GM12878 (cell line): ENCODE measurements at regions not wholly inside any gene's neighbourhood (a gene's known extent, or its start where the extent isn't known, plus 50 kb on each side); places are given as distances from the start of the nearest gene placed in this dataset.

ENCODE experiments used
- ESRRA ChIP-seq: IDR thresholded peaks from 2 replicates; pipeline ENCODE4 v1.6.1; 2012; ENCODE audit warnings: mild to moderate bottlenecking, low read length, improper control_type of control experiment
- FOXK2 ChIP-seq: fragments of 450-650 bp; IDR thresholded peaks from 2 replicates; pipeline ENCODE4 v1.6.1; 2017; ENCODE audit warnings: mild to moderate bottlenecking, moderate library complexity
- HDAC6 ChIP-seq: fragments of 200-600 bp; sonication (generic); IDR thresholded peaks from one replicate; pipeline ENCODE4 v1.8.0; 2017; ENCODE audit warnings: antibody characterized with exemption; ENCODE audit not compliant: unreplicated experiment
- JUND ChIP-seq: IDR thresholded peaks from 2 replicates; pipeline ENCODE4 v1.6.1; 2012; ENCODE audit warnings: low read depth, mild to moderate bottlenecking, low read length, improper control_type of control experiment, moderate library complexity
- MEF2A ChIP-seq: IDR thresholded peaks from 2 replicates; pipeline ENCODE4 v1.6.1; 2011; ENCODE audit warnings: low read depth, mild to moderate bottlenecking, low read length, moderate library complexity; ENCODE audit not compliant: insufficient read depth
- MXI1 ChIP-seq: fragments of 150-350 bp; IDR thresholded peaks from 2 replicates; pipeline ENCODE4 v1.6.1; 2011; ENCODE audit warnings: low read depth, mild to moderate bottlenecking, inconsistent platforms, low read length, improper control_type of control experiment
- POLR2AphosphoS5 ChIP-seq: IDR thresholded peaks from 2 replicates; pipeline ENCODE4 v1.6.1; 2011; ENCODE audit warnings: mild to moderate bottlenecking, low read length, inconsistent platforms
- TF ChIP-seq, protein P1 (sequence below), 3 experiments: IDR thresholded peaks in 2 of 3; conservative IDR thresholded peaks in 1 of 3; 2 replicates each; pipeline ENCODE4 v1.5.1; 2011; ENCODE audit warnings: low read depth in 3 of 3, low read length in 3 of 3, mild to moderate bottlenecking in 3 of 3, control low read depth in 2 of 3, moderate library complexity in 2 of 3, inconsistent platforms in 1 of 3, mixed read lengths in 1 of 3; ENCODE audit not compliant: control insufficient read depth in 2 of 3, insufficient read depth in 1 of 3; ENCODE audit errors: extremely low read depth in 1 of 3
- TF ChIP-seq, protein P2 (sequence below): fragments of 450-650 bp; IDR thresholded peaks from 2 replicates; pipeline ENCODE4 v1.6.1; 2017; ENCODE audit warnings: mild to moderate bottlenecking
- TF ChIP-seq, protein P3 (sequence below): fragments of 450-650 bp; IDR thresholded peaks from 2 replicates; pipeline ENCODE4 v1.6.1; 2017; ENCODE audit warnings: mild to moderate bottlenecking, moderate library complexity
- TF ChIP-seq, protein P4 (sequence below): fragments of 450-650 bp; formaldehyde crosslinking; IDR thresholded peaks from 2 replicates; pipeline ENCODE4 v1.4.0; 2020; ENCODE audit warnings: mild to moderate bottlenecking, moderate library complexity

DNA sequence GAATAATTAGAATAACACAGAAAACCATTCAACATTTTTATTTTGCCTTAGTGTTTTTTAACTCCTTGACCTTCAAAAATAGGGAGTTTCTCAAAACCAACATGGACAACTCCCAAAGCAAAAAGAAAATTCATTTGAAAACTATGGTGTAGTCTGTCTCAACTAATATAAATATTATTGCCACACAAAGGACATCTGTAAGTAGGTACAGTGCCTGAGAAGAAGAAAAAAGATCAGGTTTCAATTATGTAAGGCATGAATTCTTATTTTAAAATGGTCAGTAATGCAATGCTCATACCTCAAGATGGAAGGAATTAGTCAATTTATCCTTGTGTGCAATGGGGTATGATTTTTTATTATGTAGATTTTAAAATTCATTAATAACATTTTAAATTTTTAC is 109.6 kb upstream of the CNTLN start:
- TF ChIP-seq, protein P1, sequence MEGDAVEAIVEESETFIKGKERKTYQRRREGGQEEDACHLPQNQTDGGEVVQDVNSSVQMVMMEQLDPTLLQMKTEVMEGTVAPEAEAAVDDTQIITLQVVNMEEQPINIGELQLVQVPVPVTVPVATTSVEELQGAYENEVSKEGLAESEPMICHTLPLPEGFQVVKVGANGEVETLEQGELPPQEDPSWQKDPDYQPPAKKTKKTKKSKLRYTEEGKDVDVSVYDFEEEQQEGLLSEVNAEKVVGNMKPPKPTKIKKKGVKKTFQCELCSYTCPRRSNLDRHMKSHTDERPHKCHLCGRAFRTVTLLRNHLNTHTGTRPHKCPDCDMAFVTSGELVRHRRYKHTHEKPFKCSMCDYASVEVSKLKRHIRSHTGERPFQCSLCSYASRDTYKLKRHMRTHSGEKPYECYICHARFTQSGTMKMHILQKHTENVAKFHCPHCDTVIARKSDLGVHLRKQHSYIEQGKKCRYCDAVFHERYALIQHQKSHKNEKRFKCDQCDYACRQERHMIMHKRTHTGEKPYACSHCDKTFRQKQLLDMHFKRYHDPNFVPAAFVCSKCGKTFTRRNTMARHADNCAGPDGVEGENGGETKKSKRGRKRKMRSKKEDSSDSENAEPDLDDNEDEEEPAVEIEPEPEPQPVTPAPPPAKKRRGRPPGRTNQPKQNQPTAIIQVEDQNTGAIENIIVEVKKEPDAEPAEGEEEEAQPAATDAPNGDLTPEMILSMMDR (IDR thresholded peaks at IDR 0.05 in 2 of 3, conservative IDR thresholded peaks at IDR 0.05 in 1 of 3; ENCODE audit: control insufficient read depth in 2 of 3, extremely low read depth in 1 of 3, insufficient read depth in 1 of 3, low read depth in 3 of 3, low read length in 3 of 3): no peak
- no peak for TF ChIP-seq FOXK2
- TF ChIP-seq JUND: no peak
- TF ChIP-seq, protein P2, sequence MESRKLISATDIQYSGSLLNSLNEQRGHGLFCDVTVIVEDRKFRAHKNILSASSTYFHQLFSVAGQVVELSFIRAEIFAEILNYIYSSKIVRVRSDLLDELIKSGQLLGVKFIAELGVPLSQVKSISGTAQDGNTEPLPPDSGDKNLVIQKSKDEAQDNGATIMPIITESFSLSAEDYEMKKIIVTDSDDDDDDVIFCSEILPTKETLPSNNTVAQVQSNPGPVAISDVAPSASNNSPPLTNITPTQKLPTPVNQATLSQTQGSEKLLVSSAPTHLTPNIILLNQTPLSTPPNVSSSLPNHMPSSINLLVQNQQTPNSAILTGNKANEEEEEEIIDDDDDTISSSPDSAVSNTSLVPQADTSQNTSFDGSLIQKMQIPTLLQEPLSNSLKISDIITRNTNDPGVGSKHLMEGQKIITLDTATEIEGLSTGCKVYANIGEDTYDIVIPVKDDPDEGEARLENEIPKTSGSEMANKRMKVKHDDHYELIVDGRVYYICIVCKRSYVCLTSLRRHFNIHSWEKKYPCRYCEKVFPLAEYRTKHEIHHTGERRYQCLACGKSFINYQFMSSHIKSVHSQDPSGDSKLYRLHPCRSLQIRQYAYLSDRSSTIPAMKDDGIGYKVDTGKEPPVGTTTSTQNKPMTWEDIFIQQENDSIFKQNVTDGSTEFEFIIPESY: no peak
- TF ChIP-seq MXI1: no peak
- TF ChIP-seq POLR2AphosphoS5: no peak
- TF ChIP-seq, protein P3, sequence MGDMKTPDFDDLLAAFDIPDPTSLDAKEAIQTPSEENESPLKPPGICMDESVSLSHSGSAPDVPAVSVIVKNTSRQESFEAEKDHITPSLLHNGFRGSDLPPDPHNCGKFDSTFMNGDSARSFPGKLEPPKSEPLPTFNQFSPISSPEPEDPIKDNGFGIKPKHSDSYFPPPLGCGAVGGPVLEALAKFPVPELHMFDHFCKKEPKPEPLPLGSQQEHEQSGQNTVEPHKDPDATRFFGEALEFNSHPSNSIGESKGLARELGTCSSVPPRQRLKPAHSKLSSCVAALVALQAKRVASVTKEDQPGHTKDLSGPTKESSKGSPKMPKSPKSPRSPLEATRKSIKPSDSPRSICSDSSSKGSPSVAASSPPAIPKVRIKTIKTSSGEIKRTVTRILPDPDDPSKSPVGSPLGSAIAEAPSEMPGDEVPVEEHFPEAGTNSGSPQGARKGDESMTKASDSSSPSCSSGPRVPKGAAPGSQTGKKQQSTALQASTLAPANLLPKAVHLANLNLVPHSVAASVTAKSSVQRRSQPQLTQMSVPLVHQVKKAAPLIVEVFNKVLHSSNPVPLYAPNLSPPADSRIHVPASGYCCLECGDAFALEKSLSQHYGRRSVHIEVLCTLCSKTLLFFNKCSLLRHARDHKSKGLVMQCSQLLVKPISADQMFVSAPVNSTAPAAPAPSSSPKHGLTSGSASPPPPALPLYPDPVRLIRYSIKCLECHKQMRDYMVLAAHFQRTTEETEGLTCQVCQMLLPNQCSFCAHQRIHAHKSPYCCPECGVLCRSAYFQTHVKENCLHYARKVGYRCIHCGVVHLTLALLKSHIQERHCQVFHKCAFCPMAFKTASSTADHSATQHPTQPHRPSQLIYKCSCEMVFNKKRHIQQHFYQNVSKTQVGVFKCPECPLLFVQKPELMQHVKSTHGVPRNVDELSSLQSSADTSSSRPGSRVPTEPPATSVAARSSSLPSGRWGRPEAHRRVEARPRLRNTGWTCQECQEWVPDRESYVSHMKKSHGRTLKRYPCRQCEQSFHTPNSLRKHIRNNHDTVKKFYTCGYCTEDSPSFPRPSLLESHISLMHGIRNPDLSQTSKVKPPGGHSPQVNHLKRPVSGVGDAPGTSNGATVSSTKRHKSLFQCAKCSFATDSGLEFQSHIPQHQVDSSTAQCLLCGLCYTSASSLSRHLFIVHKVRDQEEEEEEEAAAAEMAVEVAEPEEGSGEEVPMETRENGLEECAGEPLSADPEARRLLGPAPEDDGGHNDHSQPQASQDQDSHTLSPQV: no peak
- TF ChIP-seq, protein P4, sequence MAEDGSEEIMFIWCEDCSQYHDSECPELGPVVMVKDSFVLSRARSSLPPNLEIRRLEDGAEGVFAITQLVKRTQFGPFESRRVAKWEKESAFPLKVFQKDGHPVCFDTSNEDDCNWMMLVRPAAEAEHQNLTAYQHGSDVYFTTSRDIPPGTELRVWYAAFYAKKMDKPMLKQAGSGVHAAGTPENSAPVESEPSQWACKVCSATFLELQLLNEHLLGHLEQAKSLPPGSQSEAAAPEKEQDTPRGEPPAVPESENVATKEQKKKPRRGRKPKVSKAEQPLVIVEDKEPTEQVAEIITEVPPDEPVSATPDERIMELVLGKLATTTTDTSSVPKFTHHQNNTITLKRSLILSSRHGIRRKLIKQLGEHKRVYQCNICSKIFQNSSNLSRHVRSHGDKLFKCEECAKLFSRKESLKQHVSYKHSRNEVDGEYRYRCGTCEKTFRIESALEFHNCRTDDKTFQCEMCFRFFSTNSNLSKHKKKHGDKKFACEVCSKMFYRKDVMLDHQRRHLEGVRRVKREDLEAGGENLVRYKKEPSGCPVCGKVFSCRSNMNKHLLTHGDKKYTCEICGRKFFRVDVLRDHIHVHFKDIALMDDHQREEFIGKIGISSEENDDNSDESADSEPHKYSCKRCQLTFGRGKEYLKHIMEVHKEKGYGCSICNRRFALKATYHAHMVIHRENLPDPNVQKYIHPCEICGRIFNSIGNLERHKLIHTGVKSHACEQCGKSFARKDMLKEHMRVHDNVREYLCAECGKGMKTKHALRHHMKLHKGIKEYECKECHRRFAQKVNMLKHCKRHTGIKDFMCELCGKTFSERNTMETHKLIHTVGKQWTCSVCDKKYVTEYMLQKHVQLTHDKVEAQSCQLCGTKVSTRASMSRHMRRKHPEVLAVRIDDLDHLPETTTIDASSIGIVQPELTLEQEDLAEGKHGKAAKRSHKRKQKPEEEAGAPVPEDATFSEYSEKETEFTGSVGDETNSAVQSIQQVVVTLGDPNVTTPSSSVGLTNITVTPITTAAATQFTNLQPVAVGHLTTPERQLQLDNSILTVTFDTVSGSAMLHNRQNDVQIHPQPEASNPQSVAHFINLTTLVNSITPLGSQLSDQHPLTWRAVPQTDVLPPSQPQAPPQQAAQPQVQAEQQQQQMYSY (CRISPR knock-in tag): no peak
- TF ChIP-seq ESRRA: no peak
- no peak for TF ChIP-seq HDAC6
- no peak for TF ChIP-seq MEF2A
